Iris pigment epithelial cell (primary cell): ENCODE measurements at regions not wholly inside any gene's neighbourhood (a gene's known extent, or its start where the extent isn't known, plus 50 kb on each side); places are given as distances from the start of the nearest gene placed in this dataset.
"Not testable (repeated sequence)": the region's sequence is repeated elsewhere in the genome, so short reads cannot be mapped to it uniquely, and the experiment has no call there.

Experiments
- DNase-seq: peaks from one replicate; pipeline ENCODE4 v3.0.0-alpha.2; 2011; ENCODE audit warnings: low read depth

- DNase-seq, result no peak
These were observed 477.3 kb downstream of the TSHZ3 start for GRCh38 chr19:30871979-30872378.

- no peak for DNase-seq
These were observed 478.4 kb downstream of the TSHZ3 start for GRCh38 chr19:30870876-30871275.

- no peak for DNase-seq
These were observed 483.7 kb downstream of the TSHZ3 start for GRCh38 chr19:30865511-30865910.

DNA sequence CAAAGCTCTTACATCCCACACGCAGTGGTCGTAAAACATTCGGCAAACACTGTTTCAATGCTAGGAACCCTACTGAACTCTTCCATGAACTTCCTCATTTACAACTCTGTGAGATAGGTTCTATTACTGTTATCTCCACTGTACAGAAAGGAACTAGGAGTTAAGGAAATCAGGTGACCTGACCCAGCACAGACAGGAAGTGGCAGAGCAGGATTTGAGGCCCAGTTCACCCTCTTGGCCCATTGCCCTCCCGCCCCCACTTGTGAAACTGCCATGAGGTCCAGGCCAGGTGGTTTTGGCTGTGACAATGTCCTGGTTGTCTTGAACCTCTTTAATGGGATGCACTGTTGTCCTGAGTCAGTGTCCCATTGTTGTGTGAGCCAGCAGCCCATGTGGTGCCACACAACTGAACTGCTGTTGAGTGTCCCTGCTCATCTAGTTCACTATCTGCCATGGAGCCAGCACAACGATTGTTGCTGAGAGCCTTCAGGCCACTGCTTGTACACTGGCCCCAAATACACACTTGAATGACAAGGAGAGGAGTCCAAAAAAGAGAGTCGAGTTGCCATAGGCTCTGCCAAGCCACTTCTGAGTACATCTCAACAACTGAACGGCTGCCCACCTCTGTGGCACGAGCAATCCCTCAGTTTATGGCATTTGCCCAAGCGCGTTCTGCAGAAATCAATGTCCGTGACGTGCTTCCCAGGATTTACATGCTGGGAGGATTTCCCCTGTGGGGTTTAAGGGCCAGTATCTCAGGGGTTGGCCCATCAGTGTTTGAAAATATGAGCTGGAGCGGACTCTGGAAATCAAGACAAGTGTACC lies 484.6 kb downstream of the TSHZ3 start:
- no peak for DNase-seq

GRCh38 chr19:30862876-30863275 lies 486.4 kb downstream of the TSHZ3 start:
- no peak for DNase-seq

DNA sequence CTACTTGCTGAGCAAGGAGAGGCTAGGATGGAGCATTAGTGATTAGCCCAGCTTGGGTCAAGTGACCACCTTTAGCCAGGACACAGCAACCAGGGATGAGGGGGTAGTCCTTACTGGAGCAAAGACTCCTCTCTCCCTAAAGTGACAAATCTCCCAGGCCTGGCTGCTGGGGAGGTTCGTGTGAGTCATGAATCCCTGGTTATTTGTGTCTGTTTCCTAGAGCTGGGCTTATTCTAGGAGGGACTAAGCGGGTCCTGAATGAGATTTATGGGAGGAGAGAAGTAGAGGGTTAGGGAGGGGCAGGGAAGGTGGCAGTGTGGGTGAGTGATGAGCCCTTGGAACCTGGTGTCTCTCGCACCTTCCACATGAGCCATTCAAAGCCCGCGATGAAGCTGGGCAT lies 487.3 kb downstream of the TSHZ3 start:
- DNase-seq, result no peak

DNA sequence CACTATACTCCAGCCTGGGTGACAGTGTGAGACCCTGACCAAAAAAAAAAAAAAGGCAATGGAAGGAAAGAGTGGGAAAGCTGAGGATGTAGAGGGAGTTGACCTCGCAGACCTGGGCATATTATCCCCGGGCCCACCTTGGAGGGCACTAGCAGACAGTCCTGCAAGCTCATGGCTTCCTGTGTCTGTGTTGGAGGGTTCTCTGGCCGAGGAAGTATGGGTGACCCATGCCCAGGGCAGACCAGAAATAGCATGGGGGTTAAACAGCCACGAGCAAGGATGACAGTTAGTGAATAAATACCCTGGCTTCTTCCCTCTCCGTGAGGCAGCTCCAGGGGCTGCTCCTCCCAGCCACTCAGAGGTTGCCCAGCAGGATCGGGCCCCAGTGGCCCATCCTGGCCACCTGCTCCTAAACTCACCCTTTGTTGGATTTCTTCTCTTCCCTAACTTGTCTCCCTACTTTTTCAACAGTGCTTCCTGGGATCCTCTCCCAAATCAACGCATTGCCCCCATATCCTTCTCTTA lies 485.8 kb downstream of the ZNF536 start:
- no peak for DNase-seq

DNA sequence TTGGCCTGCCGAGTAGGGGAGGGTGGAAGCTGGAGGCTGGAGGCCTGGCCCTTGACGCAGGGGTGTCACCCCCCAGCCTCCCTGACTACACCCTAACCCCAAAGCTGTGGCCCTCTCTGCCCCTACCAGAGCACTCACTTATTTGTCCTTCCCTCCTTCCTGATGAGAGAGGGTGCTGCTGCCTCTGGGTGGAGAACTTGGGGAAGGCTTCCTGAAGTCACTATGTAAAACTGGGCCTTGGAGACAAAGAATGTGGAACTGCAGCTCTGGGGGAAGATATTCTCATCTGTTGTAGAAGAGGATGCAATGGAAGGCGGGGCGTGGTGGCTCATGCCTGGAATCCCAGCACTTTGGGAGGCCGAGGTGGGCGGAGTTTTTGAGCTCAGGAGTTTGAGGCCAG lies 485.2 kb downstream of the ZNF536 start:
- DNase-seq, result no peak

DNA sequence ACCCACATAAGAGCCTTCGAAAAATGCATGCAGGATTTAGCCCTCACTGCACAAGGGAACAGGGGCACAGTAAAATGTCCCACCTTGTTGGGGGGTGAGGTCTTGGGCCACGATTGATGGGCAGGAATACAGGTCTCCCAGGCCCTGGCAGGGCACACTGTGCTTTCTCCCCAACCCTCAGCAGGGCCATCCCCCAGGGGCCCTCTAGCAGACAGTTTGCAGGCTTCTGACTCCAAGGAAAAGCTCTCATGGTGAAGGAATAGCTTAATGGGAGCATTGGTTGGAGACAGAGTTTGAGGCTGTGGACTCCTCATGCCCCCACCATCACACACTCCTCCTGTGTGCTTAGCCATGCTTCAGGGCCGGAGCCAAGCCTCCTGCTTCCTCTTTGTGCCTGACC lies 484.6 kb downstream of the ZNF536 start:
- DNase-seq, result no peak

DNA sequence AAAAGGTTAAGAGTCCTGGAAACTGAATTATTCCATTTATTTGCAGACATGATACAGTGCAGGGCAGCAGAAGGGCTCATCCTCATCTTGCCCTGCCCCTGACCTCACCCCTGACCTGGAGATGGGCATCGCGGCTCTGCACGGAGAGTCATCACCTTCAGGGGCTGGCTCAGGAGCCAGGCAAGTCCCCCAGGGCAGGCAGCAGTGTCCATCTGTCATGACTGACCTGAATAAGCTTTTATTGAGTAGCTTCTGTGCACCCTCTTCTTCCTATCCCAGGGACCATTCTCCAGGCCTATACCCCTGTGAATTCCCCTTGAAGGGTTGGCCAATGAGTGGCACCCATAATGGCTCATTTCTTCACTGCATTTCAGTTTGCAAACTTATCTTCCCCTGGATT lies 484.2 kb downstream of the ZNF536 start:
- DNase-seq, result no peak

DNA sequence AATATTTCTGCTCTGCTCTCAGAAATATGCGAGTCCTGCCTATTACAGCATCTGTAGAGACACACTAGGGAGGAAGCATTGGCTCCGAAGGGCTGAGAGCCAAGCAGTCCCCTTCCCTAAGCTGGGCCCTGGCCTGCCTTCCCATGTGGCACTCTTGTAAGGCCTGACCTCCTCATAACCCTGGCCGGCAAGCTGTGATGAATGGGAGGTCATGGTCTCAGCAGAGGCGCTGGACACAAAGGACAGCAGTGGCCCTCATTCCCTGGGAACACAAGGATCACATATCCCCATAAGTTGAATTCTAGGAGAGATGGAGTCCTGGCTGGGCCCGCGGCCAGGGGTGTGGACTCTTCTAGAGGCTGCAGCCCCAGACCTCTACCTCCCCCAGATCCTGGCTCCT lies 483.3 kb downstream of the ZNF536 start:
- DNase-seq, result no peak

- DNase-seq, result no peak
These were observed 482.5 kb downstream of the ZNF536 start for GRCh38 chr19:30854661-30855060.

GRCh38 chr19:30854207-30854606 lies 482.0 kb downstream of the ZNF536 start:
- DNase-seq, result no peak

DNA sequence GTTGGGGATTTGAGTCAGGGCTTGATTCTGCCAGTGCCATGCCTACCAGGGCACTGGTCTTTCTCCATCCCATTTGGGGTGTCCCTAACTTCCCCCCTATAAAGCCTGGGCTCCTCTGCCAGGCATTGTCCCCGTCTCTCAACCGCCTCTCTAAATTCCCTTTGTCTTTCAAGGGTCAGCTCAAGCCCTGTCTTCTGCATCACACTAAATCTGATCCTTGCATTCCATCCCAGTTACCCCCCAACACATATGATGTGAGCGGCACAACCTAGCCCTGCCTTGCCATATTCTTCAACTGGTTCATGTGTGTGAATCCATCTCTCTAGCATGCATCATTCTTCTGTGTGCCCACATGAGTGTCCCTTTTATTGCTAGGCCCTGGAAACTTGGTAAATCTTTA lies 480.9 kb downstream of the ZNF536 start:
- no peak for DNase-seq

- DNase-seq, result no peak
These were observed 480.0 kb downstream of the ZNF536 start for GRCh38 chr19:30852168-30852567.

DNA sequence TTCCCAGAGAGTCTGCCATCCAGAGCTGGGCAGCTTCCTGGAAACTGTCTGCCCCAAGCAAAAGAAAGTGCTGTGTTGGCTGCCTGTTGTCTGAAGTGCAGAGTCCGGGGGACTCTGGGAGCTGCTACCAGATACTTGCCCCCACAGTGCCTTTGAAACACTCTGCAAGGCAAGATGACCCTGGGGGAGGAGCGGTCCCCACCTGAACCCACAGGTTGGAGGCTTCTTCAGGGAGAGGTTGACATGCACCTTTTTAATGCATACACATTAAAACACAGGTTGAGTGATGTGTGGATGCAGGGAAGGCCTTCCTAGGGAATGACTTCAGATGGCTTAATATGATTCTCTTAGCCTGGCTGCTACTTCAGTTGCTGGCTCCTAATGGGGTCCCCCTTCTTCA lies 479.5 kb downstream of the ZNF536 start:
- DNase-seq, result no peak

- no peak for DNase-seq
These were observed 476.6 kb downstream of the ZNF536 start for GRCh38 chr19:30848636-30849425.

DNA sequence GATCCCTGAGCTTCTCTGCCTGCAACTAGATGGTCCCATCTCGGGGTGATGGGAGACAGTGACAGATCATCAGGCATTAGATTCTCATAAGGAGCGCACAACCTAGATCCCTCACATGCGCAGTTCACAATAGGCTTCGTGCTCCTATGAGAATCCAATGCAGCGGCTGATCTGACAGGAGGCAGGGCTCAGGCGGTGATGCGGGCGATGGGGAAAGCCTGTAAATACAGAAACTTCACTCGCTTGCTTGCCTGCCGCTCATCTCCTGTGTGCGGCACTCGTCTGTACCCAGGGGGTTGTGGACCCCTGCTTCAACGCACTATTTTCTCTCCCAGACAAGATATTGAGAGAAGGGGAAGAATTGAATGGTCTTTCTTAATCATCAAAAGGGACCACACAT lies 473.9 kb downstream of the ZNF536 start:
- no peak for DNase-seq

- DNase-seq, result no peak
These were observed 470.7 kb downstream of the ZNF536 start for GRCh38 chr19:30842926-30843325.

GRCh38 chr19:30841934-30842333 lies 469.8 kb downstream of the ZNF536 start:
- DNase-seq, result no peak

DNA sequence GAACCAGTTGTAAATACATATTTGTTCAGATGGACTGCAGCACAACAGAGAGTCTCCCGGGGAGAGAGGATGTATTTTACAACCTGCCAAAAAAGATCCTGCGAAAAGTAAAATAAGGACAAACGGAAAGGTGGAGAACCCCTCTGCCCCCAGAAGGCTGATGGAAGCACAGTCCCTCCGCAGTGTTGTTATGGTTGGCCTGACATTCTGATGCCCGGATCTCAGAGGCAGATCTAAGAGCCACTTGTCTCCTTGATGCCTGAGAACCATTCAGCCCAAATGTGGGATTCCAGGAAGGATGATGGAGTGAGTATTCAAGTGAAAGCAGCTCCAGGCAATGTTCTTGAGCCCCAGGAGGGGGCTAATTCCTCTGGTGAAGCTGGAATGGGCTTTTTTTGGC lies 458.7 kb downstream of the ZNF536 start:
- DNase-seq, result no peak

GRCh38 chr19:30825505-30825904 lies 453.3 kb downstream of the ZNF536 start:
- DNase-seq, result not testable (repeated sequence)

GRCh38 chr19:30824809-30825208 lies 452.6 kb downstream of the ZNF536 start:
- DNase-seq, result no peak
